Fibroblast of peridontal ligament (primary cell): ENCODE measurements at regions not wholly inside any gene's neighbourhood (a gene's known extent, or its start where the extent isn't known, plus 50 kb on each side); places are given as distances from the start of the nearest gene placed in this dataset.
"Not testable (repeated sequence)": the region's sequence is repeated elsewhere in the genome, so short reads cannot be mapped to it uniquely, and the experiment has no call there.

Experiments used
- DNase-seq: peaks from one replicate; pipeline ENCODE4 v3.0.0-alpha.2; 2010; ENCODE audit errors: extremely low read depth

DNA sequence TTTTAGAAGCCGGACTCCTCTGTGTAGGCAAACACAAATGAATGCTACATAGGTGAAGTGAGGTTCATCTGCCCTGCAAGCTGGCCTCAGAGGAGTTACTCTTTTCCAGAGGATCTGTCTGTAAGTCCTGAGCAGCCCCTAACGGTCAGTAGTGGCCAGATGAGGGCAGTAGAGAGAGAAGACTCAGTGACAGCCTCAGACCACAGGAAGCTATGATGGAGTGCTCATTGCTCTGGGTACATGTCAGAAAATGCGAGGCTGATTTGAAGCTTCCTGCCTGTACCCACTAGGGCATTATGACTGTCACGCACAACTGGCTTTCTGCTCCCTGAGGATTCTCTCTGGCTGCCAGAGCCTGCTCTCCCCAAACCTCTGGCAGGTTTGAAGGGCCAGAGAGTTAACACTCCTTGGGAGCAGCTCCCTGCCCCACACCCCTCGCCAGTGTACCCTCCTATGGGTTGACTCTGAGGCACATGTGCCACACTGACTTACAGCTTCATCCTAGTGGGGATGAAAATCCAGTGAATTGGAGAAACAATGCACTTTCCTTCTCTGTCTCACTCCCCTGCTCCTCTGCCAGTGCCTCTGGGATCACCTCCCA lies 141.5 kb downstream of the GABRG2 start:
- DNase-seq = no peak

DNA sequence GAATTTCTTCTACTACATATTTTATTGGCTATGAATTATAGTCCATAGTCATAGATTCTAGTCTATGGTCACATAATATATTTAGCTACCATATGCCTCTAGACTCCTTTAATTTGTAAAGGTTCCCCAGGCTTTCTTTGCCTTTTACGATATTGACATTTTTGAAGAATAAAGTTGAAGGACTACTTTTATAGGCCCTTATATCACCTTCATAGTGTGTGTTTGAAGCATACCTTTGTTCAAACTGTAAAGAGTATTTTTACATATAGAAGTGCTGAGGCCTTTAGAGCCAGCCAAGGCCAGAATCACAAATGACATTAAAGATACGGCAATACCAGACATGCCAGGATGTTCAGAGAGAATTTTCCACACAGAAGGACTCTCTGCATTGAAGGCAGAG lies 147.0 kb downstream of the GABRG2 start:
- no peak for DNase-seq

DNA sequence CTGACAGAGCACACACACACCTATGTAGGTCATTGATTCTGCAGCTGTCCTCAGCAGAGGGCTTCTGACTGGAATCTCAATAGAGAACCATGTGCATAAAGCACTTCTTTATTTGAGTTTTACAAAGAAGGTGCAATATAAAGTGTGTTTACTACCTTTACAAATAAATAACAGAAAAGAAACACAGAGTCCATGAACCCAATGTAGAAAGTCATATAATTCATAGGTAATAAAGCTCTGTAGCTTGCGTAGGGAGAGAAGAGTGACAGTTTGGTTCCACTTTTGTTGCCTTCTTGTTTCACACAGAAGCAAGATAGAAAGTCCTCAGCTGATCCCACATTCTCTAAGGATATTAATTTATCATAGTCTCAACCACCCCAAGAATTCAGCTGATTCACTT lies 149.5 kb downstream of the GABRG2 start:
- no peak for DNase-seq

GRCh38 chr5:162221910-162222309 lies 154.3 kb downstream of the GABRG2 start:
- DNase-seq = no peak

GRCh38 chr5:162227075-162227474 lies 159.5 kb downstream of the GABRG2 start:
- DNase-seq = no peak

- DNase-seq = no peak
These were observed 162.8 kb downstream of the GABRG2 start for GRCh38 chr5:162230348-162230747.

DNA sequence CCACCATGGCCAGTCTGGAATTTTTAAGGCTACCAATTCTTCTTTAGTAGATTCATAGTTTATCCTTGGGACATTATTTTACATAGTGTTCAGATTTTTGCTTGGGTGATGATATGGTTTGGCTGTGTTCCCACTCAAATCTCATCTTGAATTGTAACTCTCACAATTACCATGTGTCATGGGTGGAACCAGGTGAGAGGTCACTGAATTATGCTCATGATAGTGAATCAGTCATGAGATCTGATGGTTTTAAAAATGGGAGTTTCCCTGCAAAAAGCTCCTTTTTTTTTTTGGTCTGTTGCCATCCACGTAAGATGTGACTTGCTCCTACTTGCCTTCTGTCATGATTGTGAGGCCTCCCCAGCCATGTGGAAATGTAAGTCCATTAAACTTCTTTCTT lies 163.9 kb downstream of the GABRG2 start:
- no peak for DNase-seq

DNA sequence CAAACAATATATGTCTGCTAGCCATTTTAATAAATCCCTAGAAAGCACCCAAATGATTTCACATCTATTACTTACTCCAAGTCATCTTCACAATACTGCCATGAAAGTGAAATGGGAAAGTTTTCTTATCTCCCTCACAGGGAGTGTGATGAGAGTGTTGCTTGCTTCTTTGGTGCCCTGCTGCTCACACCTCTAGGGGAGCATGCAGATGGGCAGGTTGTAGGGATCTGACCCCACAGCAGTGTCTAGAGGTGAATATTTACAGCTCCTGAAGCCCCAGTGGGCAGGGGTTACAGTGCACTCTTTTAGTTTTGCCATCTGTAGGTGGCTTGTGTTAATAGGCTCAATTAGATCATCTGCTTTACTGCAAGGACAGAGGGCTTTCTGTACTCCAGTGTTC lies 173.2 kb downstream of the GABRG2 start:
- DNase-seq = no peak

- no peak for DNase-seq
These were observed 174.8 kb downstream of the GABRG2 start for GRCh38 chr5:162242416-162242815.

GRCh38 chr5:162243651-162244050 lies 176.1 kb downstream of the GABRG2 start:
- DNase-seq = no peak

GRCh38 chr5:162248107-162248713 lies 180.6 kb downstream of the GABRG2 start:
- no peak for DNase-seq

DNA sequence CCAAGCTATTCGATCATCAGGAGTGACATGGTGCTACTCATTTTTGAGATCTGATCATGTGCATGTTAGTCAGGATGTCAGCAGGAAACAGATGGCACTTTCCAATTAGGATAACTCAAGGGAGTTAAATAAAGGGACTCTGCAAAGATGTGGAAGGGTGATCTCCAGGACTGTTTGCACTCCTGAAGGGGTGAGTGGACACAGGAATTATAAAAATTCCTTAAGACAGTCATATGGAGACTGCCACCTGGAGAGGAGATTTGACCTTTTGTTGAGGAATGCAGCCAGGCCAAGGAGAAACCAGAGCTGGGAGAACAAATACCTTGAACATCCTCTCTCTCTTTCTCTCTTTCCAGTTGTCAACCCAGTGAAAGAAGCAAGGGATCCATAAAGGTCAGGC lies 189.1 kb downstream of the GABRG2 start:
- DNase-seq = no peak

DNA sequence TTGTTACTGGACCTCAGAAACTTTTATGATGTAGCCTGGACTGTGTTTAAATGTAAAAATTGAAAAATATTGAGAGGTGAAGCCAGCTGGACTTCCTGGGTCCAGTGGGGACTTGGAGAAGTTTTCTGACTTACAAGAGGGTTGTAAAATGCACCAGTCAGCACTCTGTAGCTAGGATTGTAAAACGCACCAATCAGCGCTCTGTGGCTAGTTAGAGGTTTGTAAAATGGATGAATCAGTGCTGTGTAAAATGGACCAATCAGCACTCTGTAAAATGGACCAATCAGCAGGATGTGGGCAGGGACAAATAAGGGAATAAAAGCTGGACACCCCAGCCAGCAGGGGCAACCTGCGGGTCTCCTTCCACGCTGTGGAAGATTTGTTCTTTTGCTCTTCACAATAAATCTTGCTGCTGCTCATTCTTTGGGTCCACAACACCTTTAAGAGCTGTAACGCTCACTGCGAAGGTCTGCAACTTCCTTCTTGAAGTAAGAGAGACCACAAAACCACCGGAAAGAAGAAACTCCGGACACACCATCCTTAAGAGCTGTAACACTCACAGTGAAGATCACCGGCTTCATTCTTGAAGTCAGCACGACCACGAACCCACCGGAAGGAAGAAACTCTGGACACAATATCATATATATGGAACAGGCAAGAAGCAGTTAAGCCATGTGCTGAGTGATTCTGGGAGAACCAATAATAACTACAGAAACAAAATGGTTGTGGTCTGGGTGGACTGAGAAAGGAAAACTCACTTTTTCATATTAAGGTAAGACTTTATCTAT lies 201.3 kb downstream of the GABRG2 start:
- no peak for DNase-seq

DNA sequence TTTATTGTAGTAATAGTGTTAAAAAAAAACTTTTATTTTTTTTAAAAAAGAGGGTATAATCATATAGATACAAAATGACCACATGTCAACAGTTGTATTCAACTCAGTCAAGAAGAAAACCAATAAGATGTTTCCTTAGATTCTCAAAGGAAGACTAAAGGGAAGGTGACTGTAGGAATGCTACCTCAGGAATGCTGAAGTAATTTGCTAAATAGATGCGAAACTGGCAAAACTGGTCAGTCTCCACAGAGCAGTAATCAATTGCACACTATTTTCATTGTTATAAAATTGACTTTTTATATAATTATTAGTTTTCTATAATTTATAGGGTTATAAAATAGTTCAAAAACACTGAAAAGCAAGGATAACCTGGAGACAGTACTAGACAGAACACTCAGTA lies 204.8 kb downstream of the GABRG2 start:
- DNase-seq = no peak

- no peak for DNase-seq
These were observed 207.1 kb downstream of the GABRG2 start for GRCh38 chr5:162274679-162275078.

GRCh38 chr5:162275387-162275786 lies 207.8 kb downstream of the GABRG2 start:
- not testable (repeated sequence) for DNase-seq

- no peak for DNase-seq
These were observed 214.6 kb downstream of the GABRG2 start for GRCh38 chr5:162282191-162282590.

DNA sequence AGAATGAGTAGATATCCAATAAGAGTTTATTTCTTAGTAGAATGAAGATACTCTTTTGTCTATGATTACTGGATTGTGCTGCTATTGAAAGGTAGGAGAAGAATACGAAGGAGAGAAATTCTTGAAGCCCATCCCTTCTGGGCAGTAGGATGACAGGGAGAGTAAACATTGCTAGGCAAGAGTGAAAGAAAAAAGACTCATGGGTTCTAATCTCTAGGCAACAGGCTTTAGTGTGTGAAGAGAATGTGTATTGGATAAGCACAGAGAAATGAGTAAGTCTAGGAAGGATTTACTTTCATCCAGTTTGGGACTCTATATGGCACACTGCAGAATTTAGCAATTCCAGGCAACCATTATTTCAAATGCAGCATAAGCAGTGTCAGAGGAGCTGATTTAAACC lies 216.0 kb downstream of the GABRG2 start:
- DNase-seq = no peak

DNA sequence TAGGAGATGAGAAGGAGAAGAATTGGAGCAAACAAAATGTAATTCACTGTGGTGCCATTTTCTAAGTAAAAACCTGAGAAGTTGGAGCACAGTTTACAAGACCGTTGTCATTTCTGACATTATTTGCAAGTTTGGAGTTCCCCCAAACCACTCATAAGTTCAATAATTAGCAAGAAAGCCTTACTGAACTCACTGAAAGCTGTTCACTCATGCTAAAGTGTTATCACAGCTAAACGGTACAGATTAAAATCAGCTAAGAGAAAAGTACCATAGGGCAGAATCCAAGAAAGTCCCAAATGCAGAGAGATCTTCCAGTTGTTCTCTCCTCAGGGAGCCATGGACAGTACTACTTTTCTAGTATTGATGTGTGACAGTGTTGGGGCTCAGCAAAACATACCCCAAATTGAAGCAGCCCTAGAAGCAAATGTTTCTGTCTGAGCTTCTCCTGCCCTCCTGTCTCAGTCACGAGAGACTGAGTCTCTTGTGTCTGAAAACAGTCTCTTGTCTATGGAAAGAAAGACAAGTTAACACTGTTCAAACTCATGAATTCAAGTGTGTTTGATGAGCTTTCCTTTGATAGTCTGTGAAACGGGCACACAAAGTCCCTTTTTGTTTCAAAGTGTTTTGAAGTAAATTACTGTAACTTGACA lies 221.2 kb downstream of the GABRG2 start:
- DNase-seq = no peak

DNA sequence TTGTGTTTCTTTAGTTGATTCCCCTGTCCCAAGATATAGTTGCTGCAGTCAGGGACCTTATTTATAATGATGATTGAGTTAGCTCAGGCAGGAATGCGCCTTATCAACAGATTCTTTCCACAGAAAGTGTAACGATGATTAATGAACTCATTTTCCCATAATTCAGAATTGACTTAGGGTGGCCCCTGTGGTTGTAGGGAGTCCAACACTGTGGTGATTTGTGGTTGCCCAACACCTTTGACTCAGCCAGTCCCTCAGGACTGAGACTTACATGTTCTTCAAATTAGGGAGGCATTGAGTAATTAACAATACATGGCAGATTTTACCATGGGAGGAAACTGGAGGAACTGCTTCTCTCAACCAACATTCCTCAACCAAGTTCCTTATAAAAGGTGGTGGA lies 221.9 kb downstream of the GABRG2 start:
- DNase-seq = no peak

DNA sequence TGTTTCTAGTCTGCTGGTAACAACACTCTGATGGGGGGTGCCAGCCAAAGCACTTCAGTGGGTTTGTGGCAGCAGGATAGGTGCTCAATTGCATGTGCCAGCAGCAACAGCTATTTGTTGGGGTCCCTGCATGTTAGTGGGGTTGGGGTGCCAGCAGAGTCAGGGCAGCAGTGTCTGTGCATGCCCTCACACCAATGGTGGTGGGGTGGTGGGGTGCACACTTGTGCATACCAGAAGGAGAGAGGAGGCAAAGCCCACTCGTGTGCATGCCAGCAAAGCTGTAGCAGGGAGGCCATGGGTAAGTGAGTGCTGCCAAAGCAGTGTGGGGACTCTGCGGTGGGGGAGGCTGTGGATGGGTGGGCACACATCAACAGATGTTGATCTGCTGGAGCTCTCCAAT lies 232.2 kb downstream of the GABRG2 start:
- DNase-seq = no peak

GRCh38 chr5:162301356-162301755 lies 233.8 kb downstream of the GABRG2 start:
- DNase-seq = no peak

DNA sequence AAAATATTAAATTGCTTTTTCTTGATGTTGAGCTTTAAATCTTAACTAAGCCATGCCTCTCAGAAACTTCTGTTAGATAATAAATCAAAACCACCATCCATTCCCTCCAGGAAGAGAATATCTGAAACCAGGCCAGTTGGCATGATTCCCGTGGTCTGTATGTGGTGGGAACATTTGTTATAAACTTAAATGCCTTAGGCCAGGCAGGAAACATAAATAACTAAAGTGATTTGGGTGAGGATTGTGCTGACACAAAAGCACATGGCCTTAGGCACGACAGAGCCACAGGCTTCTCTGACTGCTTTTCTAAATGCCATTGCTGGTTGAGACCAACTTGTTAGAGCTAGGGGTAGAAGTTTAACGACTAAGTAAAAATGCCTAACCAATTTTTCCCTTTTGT lies 255.9 kb downstream of the GABRG2 start:
- no peak for DNase-seq
